Coronary artery (tissue), 2 donors: ENCODE measurements at regions not wholly inside any gene's neighbourhood (a gene's known extent, or its start where the extent isn't known, plus 50 kb on each side); places are given as distances from the start of the nearest gene placed in this dataset.

Experiments used
- DNase-seq: peaks from one replicate; pipeline ENCODE4 v3.0.0-alpha.2; 2017; ENCODE audit warnings: low spot score
- H3K27ac ChIP-seq, 2 donors: fragments of 200-600 bp; sonication (generic); one replicate each; pipeline ENCODE4 v1.5.1; 2016 to 2019
- H3K4me3 ChIP-seq: fragments of 200-600 bp; sonication (generic); 2 replicates; pipeline ENCODE4 v1.5.1; 2016; ENCODE audit warnings: mild to moderate bottlenecking, moderate library complexity
- CTCF ChIP-seq: fragments of 200-600 bp; sonication (generic); IDR thresholded peaks from one replicate; pipeline ENCODE4 v1.5.1; 2019; ENCODE audit warnings: antibody characterized with exemption

GRCh38 chr17:72303787-72304733 is 183.2 kb downstream of the SOX9 start:
- no peak for DNase-seq
- no peak overlapping the region for H3K4me3 ChIP-seq
- no peak overlapping the region for H3K27ac ChIP-seq
- no peak for TF ChIP-seq CTCF

GRCh38 chr17:72304859-72305258 is 184.0 kb downstream of the SOX9 start:
- no peak for TF ChIP-seq CTCF
- no peak overlapping the region for H3K4me3 ChIP-seq
- no peak for DNase-seq
- H3K27ac ChIP-seq = no peak overlapping the region

- no peak for DNase-seq
- no peak overlapping the region for H3K4me3 ChIP-seq
- peak overlapping the region in 1 of 2 donors; percentile 50 for H3K27ac ChIP-seq
- TF ChIP-seq CTCF = no peak
These were observed 184.7 kb downstream of the SOX9 start for GRCh38 chr17:72305472-72305871.

- Histone ChIP-seq H3K4me3 (no peak overlapping the region), H3K27ac (peak overlapping the region in 1 of 2 donors; percentile 50)
- DNase-seq = no peak
- TF ChIP-seq CTCF = no peak
These were observed 185.2 kb downstream of the SOX9 start for GRCh38 chr17:72306037-72306436.

- no peak overlapping the region for H3K4me3 ChIP-seq
- no peak overlapping the region for H3K27ac ChIP-seq
- no peak for TF ChIP-seq CTCF
- DNase-seq = no peak
These were observed 187.0 kb downstream of the SOX9 start for GRCh38 chr17:72307836-72308235.

- Histone ChIP-seq H3K4me3 (no peak overlapping the region), H3K27ac (no peak overlapping the region)
- TF ChIP-seq CTCF = no peak
- DNase-seq = no peak
These were observed 188.0 kb downstream of the SOX9 start for GRCh38 chr17:72308744-72309385.
